Endothelial cell of umbilical vein (primary cell): ENCODE measurements at regions not wholly inside any gene's neighbourhood (a gene's known extent, or its start where the extent isn't known, plus 50 kb on each side); places are given as distances from the start of the nearest gene placed in this dataset.

Source experiments
- BruUV-seq: library from RNA; stranded (reverse); fragments of 400-500 nt; replicated peaks from 2 replicates; lab custom pipeline; 2021; lab: Mats Ljungman, UMichigan
- CTCF ChIA-PET: fragments of 300-600, 350-600 bp; sonication (Branson Sonifier 250); formaldehyde crosslinking; loops from one replicate; lab custom pipeline; 2021; ENCODE audit warnings: antibody characterized with exemption, inconsistent platforms; lab: Charles Lee
- POLR2A ChIA-PET: fragments of 300-600, 350-600 bp; sonication (Branson Sonifier 250); formaldehyde crosslinking; loops from one replicate; lab custom pipeline; 2021; ENCODE audit warnings: antibody characterized with exemption, inconsistent platforms; lab: Charles Lee
- DNase-seq: peaks from one replicate; pipeline ENCODE4 v3.0.0-alpha.2; 2011; ENCODE audit warnings: low read depth, low spot score
- FAIRE-seq: peaks from 2 replicates; lab custom pipeline; 2011; peaks lifted over from hg19 to GRCh38; lab: Jason Lieb, UNC
- H2AFZ ChIP-seq: 2 replicates; pipeline ENCODE4 v1.6.0; 2012; ENCODE audit warnings: low read depth, low read length, control low read depth, inconsistent platforms
- H3K27ac ChIP-seq: 2 replicates; pipeline ENCODE4 v1.5.1; 2011; ENCODE audit warnings: low read depth, mild to moderate bottlenecking, control low read depth, low read length, moderate library complexity; ENCODE audit not compliant: insufficient read depth
- H3K27me3 ChIP-seq, 2 experiments: 2 replicates each; pipeline versions ENCODE4 v1.6.0 to v1.6.1; 2011; ENCODE audit warnings: low read length in 2 of 2, mixed read lengths in 1 of 2; ENCODE audit not compliant: control insufficient read depth in 2 of 2, insufficient read depth in 2 of 2
- H3K36me3 ChIP-seq, 2 experiments: 2 replicates in 1 of 2; 3 replicates in 1 of 2; pipeline ENCODE4 v1.5.1; 2011; ENCODE audit warnings: low read length in 2 of 2, mild to moderate bottlenecking in 1 of 2, moderate library complexity in 1 of 2; ENCODE audit not compliant: control insufficient read depth in 2 of 2, insufficient read depth in 2 of 2; ENCODE audit errors: extremely low read depth in 1 of 2
- H3K4me1 ChIP-seq: 3 replicates; pipeline ENCODE4 v1.5.1; 2011; ENCODE audit warnings: mild to moderate bottlenecking, low read length; ENCODE audit not compliant: control insufficient read depth, insufficient read depth; ENCODE audit errors: extremely low read depth
- H3K4me2 ChIP-seq: 2 replicates; pipeline ENCODE4 v1.6.1; 2011; ENCODE audit warnings: low read length, control low read depth, mixed read lengths; ENCODE audit not compliant: insufficient read depth
- H3K4me3 ChIP-seq, 3 experiments: fragments of 200-600 bp in 1 of 3; sonication (generic), shearing (Covaris generic) in 1 of 3; replicated peaks in 1 of 3; 2 replicates each; pipeline ENCODE4 v1.5.1; 2011 to 2016; ENCODE audit warnings: control low read depth in 3 of 3, low read length in 3 of 3, mild to moderate bottlenecking in 2 of 3, inconsistent platforms in 1 of 3, low read depth in 1 of 3, moderate library complexity in 1 of 3; ENCODE audit not compliant: insufficient read depth in 1 of 3
- H3K79me2 ChIP-seq: 2 replicates; pipeline ENCODE4 v1.6.0; 2012; ENCODE audit warnings: low read length, inconsistent platforms; ENCODE audit not compliant: control insufficient read depth, insufficient read depth
- H3K9ac ChIP-seq: replicated peaks from 2 replicates; pipeline ENCODE3; 2011; ENCODE audit warnings: low read length, control low read depth; ENCODE audit not compliant: insufficient read depth; ENCODE audit errors: extremely low read depth
- H3K9me1 ChIP-seq: replicated peaks from 3 replicates; pipeline ENCODE4 v1.6.0; 2011; ENCODE audit warnings: mild to moderate bottlenecking, low read length; ENCODE audit not compliant: control insufficient read depth, insufficient read depth; ENCODE audit errors: extremely low read depth
- H3K9me3 ChIP-seq: replicated peaks from 2 replicates; pipeline ENCODE4 v1.5.1; 2012; ENCODE audit warnings: low read length, inconsistent platforms; ENCODE audit not compliant: control insufficient read depth, insufficient read depth
- H4K20me1 ChIP-seq: replicated peaks from 2 replicates; pipeline ENCODE3; 2011; ENCODE audit warnings: mild to moderate bottlenecking, low read length; ENCODE audit not compliant: control insufficient read depth, insufficient read depth; ENCODE audit errors: extremely low read depth
- CTCF ChIP-seq, 2 donors: IDR thresholded peaks; 1 replicate in 1 of 2; 2 replicates in 1 of 2; pipeline ENCODE4 v1.5.1; 2011; ENCODE audit warnings: low read length in 2 of 2, mild to moderate bottlenecking in 2 of 2, moderate library complexity in 2 of 2, control low read depth in 1 of 2, inconsistent platforms in 1 of 2, low read depth in 1 of 2; ENCODE audit not compliant: insufficient read depth in 1 of 2; ENCODE audit errors: extremely low read depth in 1 of 2
- EZH2 ChIP-seq: IDR thresholded peaks from 2 replicates; pipeline ENCODE4 v1.6.1; 2012; ENCODE audit warnings: borderline replicate concordance, low read depth, mild to moderate bottlenecking, moderate library complexity, low read length, inconsistent platforms; ENCODE audit not compliant: severe bottlenecking
- FOS ChIP-seq: IDR thresholded peaks from 2 replicates; pipeline ENCODE4 v1.6.1; 2011; ENCODE audit warnings: mild to moderate bottlenecking, low read length, moderate library complexity, borderline replicate concordance; ENCODE audit not compliant: insufficient read depth
- GATA2 ChIP-seq: IDR thresholded peaks from 2 replicates; pipeline ENCODE4 v1.7.0; 2011; ENCODE audit warnings: low read depth, mild to moderate bottlenecking, moderate library complexity, mixed read lengths, low read length; ENCODE audit not compliant: insufficient read length, insufficient read depth
- JUN ChIP-seq: IDR thresholded peaks from 2 replicates; pipeline ENCODE4 v1.6.1; 2011; ENCODE audit warnings: borderline replicate concordance, low read depth; ENCODE audit not compliant: insufficient read length, insufficient read depth
- MYC ChIP-seq: IDR thresholded peaks from one replicate; pipeline ENCODE4 v1.6.1; 2011; ENCODE audit warnings: mild to moderate bottlenecking, low read depth, low read length
- POLR2A ChIP-seq: IDR thresholded peaks from 2 replicates; pipeline ENCODE4 v1.6.1; 2012; ENCODE audit warnings: low read depth, mild to moderate bottlenecking, control low read depth, low read length
- POLR2AphosphoS5 ChIP-seq: IDR thresholded peaks from 2 replicates; pipeline ENCODE4 v1.6.1; 2012; ENCODE audit warnings: low read depth, mild to moderate bottlenecking, control low read depth, low read length, moderate library complexity; ENCODE audit not compliant: insufficient read depth
- dilution Hi-C: fragments of 300-500 bp; cut with MboI; formaldehyde crosslinking; loops from one replicate; pipeline ENCODE4 v1.15.0; 2019; ENCODE audit warnings: low sequenced_read_pairs; ENCODE audit not compliant: extremely low pct_ligation_motif_present
- intact Hi-C: fragments of 100-400 bp; cut with micrococcal nuclease; formaldehyde crosslinking; loops from one replicate; pipeline ENCODE4 v1.10.0; 2022
- TF ChIP-seq, protein P1 (sequence below): IDR thresholded peaks from 2 replicates; pipeline ENCODE4 v1.6.1; 2011; ENCODE audit not compliant: insufficient read depth, insufficient read length

DNA sequence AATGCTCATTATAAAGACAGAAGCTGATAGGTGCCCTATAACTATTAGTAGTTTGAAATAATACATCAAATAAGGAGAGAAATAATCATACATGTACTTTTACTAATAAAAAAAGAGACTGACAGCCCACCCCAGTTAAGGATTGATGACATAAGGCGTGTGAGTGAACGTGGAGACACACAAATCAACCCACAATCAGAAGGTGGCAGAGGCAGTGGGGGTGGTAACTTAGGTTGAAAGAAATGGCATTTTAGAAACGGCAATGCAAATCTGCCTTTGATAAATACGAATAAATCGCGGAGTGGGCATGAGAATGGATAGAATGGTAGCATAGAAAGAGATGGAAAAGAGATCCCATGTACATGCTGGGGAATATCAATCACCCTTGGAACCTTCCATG, 256.2 kb upstream of the ATP10A start:
- TF ChIP-seq GATA2, result no peak
- no peak for TF ChIP-seq POLR2A
- TF ChIP-seq, protein P1, sequence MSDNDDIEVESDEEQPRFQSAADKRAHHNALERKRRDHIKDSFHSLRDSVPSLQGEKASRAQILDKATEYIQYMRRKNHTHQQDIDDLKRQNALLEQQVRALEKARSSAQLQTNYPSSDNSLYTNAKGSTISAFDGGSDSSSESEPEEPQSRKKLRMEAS, result no peak
- no peak for TF ChIP-seq CTCF (IDR thresholded peaks at IDR 0.05; ENCODE audit: extremely low read depth in 1 of 2, insufficient read depth in 1 of 2, low read depth in 1 of 2, low read length in 2 of 2)
- no peak for TF ChIP-seq JUN
- TF ChIP-seq POLR2AphosphoS5, result no peak
- TF ChIP-seq EZH2, result no peak
- no peak for TF ChIP-seq MYC
- TF ChIP-seq FOS, result no peak
- H3K27ac ChIP-seq, result no peak overlapping the region
- H3K9ac ChIP-seq, result no peak overlapping the region
- no peaks in the 10 kb centered on the region for H3K4me1 ChIP-seq
- no peaks in the 10 kb centered on the region for H3K79me2 ChIP-seq
- POLR2A ChIA-PET, result no interaction called here
- H3K4me3 ChIP-seq, result no peak overlapping the region
- FAIRE-seq, result no peak
- no peaks in the 10 kb centered on the region for H3K27me3 ChIP-seq
- peaks cover 2% of the 10 kb centered on the region for H3K9me3 ChIP-seq
- H4K20me1 ChIP-seq, result no peaks in the 10 kb centered on the region
- no peaks in the 10 kb centered on the region for H3K9me1 ChIP-seq
- CTCF ChIA-PET, result no interaction called here
- dilution Hi-C loops, result no loop called here
- no peak overlapping the region for H2AFZ ChIP-seq
- no TSS peak for BruUV-seq
- intact Hi-C loops, result no loop called here
- no peak for DNase-seq
- H3K4me2 ChIP-seq, result no peak overlapping the region
- no peaks in the 10 kb centered on the region for H3K36me3 ChIP-seq
